K562 (cell line): ENCODE measurements at regions not wholly inside any gene's neighbourhood (a gene's known extent, or its start where the extent isn't known, plus 50 kb on each side); places are given as distances from the start of the nearest gene placed in this dataset.

ENCODE experiments used
- CEBPB ChIP-seq: fragments of 450-650 bp; IDR thresholded peaks from 2 replicates; pipeline ENCODE4 v1.6.1; 2016; ENCODE audit warnings: missing genetic modification characterization, missing compliant biosample characterization
- GABPB2 ChIP-seq: fragments of 250-450 bp; sonication (Bioruptor Pico); conservative IDR thresholded peaks from 2 replicates; pipeline ENCODE4 v1.5.1; 2021; ENCODE audit warnings: mild to moderate bottlenecking
- MAX ChIP-seq: sonication (generic); formaldehyde crosslinking; IDR thresholded peaks from 2 replicates; pipeline ENCODE4 v1.9.0; 2022; ENCODE audit warnings: mild to moderate bottlenecking, missing genetic modification reagents
- MEF2A ChIP-seq: IDR thresholded peaks from 2 replicates; pipeline ENCODE4 v1.6.1; 2011; ENCODE audit warnings: low read depth, mild to moderate bottlenecking, low read length, moderate library complexity; ENCODE audit not compliant: control insufficient read depth
- NFIC ChIP-seq: fragments of 450-650 bp; IDR thresholded peaks from 2 replicates; pipeline ENCODE4 v1.6.1; 2017; ENCODE audit warnings: mild to moderate bottlenecking, inconsistent platforms
- NONO ChIP-seq, 2 experiments: fragments of 200-400 bp in 1 of 2; fragments of 450-650 bp in 1 of 2; formaldehyde crosslinking in 1 of 2; IDR thresholded peaks; 2 replicates each; pipeline ENCODE4 v1.6.1; 2017; ENCODE audit warnings: low read depth in 2 of 2, mild to moderate bottlenecking in 2 of 2, moderate library complexity in 2 of 2, low read length in 1 of 2
- POLR2A ChIP-seq: fragments of 450-650 bp; conservative IDR thresholded peaks from 2 replicates; pipeline ENCODE4 v1.6.1; 2016
- TARDBP ChIP-seq: fragments of 450-650 bp; IDR thresholded peaks from 2 replicates; pipeline ENCODE4 v1.6.1; 2016
- TF ChIP-seq, protein P1 (sequence below): fragments of 250-450 bp; sonication (Bioruptor Pico); IDR thresholded peaks from 2 replicates; pipeline ENCODE4 v1.5.0; 2020; ENCODE audit warnings: mild to moderate bottlenecking, borderline replicate concordance
- TF ChIP-seq, protein P2 (sequence below), 3 experiments: IDR thresholded peaks in 2 of 3; conservative IDR thresholded peaks in 1 of 3; 2 replicates each; pipeline ENCODE4 v1.5.1; 2011 to 2012; ENCODE audit warnings: low read length in 3 of 3, mild to moderate bottlenecking in 3 of 3, control low read depth in 2 of 3, improper control_type of control experiment in 1 of 3, inconsistent platforms in 1 of 3, low read depth in 1 of 3, mixed read lengths in 1 of 3, moderate library complexity in 1 of 3; ENCODE audit not compliant: insufficient read depth in 2 of 3

DNA sequence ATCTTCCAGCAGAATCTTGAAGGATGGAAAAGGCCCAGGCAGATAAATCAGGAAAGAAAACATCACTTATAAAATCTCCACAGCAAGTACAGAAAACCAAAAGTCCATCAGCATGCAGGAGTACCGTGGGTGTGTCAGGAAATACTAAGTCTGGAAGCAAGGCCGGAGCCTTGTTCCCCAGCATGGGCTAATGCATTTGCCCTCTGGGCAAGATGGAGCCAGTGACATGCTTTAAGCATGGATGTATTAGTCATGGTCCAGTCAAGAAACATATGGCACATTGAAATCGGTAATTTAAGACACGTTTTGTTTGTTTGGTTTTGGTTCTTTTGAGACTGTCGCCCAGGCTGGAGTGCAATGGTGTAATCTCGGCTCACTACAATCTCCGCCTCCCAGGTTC, 506.0 kb upstream of the JARID2 start:
- no peak for TF ChIP-seq POLR2A
- no peak for TF ChIP-seq MEF2A
- TF ChIP-seq, protein P1, sequence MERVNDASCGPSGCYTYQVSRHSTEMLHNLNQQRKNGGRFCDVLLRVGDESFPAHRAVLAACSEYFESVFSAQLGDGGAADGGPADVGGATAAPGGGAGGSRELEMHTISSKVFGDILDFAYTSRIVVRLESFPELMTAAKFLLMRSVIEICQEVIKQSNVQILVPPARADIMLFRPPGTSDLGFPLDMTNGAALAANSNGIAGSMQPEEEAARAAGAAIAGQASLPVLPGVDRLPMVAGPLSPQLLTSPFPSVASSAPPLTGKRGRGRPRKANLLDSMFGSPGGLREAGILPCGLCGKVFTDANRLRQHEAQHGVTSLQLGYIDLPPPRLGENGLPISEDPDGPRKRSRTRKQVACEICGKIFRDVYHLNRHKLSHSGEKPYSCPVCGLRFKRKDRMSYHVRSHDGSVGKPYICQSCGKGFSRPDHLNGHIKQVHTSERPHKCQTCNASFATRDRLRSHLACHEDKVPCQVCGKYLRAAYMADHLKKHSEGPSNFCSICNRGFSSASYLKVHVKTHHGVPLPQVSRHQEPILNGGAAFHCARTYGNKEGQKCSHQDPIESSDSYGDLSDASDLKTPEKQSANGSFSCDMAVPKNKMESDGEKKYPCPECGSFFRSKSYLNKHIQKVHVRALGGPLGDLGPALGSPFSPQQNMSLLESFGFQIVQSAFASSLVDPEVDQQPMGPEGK: no peak
- no peak for TF ChIP-seq NFIC
- TF ChIP-seq MAX (CRISPR knock-in tag): no peak
- TF ChIP-seq, protein P2, sequence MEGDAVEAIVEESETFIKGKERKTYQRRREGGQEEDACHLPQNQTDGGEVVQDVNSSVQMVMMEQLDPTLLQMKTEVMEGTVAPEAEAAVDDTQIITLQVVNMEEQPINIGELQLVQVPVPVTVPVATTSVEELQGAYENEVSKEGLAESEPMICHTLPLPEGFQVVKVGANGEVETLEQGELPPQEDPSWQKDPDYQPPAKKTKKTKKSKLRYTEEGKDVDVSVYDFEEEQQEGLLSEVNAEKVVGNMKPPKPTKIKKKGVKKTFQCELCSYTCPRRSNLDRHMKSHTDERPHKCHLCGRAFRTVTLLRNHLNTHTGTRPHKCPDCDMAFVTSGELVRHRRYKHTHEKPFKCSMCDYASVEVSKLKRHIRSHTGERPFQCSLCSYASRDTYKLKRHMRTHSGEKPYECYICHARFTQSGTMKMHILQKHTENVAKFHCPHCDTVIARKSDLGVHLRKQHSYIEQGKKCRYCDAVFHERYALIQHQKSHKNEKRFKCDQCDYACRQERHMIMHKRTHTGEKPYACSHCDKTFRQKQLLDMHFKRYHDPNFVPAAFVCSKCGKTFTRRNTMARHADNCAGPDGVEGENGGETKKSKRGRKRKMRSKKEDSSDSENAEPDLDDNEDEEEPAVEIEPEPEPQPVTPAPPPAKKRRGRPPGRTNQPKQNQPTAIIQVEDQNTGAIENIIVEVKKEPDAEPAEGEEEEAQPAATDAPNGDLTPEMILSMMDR (IDR thresholded peaks at IDR 0.05 in 2 of 3, conservative IDR thresholded peaks at IDR 0.05 in 1 of 3; ENCODE audit: insufficient read depth in 2 of 3, low read depth in 1 of 3, low read length in 3 of 3): no peak
- TF ChIP-seq NONO (IDR thresholded peaks at IDR 0.05; ENCODE audit: low read depth in 2 of 2, low read length in 1 of 2): no peak
- no peak for TF ChIP-seq TARDBP
- no peak for TF ChIP-seq CEBPB (tag)
- TF ChIP-seq GABPB2: no peak
